MCF 10A (cell line): ENCODE measurements at regions not wholly inside any gene's neighbourhood (a gene's known extent, or its start where the extent isn't known, plus 50 kb on each side); places are given as distances from the start of the nearest gene placed in this dataset.

Experiments
- BruUV-seq: library from RNA; stranded (reverse); fragments of 400-500 nt; replicated peaks from 2 replicates; lab custom pipeline; 2021; lab: Mats Ljungman, UMichigan
- CTCF ChIA-PET: fragments of 300-600 bp; sonication (Branson Sonifier 250); formaldehyde crosslinking; extraction: SDS; loops from one replicate; lab custom pipeline; 2021; ENCODE audit warnings: antibody characterized with exemption, inconsistent platforms; lab: Yijun Ruan, JAX
- POLR2A ChIA-PET: fragments of 300-600, 350-650 bp; sonication (Branson Sonifier 250); formaldehyde crosslinking; extraction: SDS; loops from one replicate; lab custom pipeline; 2020; ENCODE audit warnings: antibody characterized with exemption, inconsistent platforms; lab: Yijun Ruan, JAX
- DNase-seq: peaks from one replicate; pipeline ENCODE4 v3.0.0-alpha.2; 2018; ENCODE audit not compliant: unreplicated experiment
- H3K27ac Mint-ChIP-seq: one replicate; pipeline ENCODE4 v1.8.0; 2022; ENCODE audit warnings: mild to moderate bottlenecking, low read depth, mixed read lengths; ENCODE audit not compliant: unreplicated experiment
- H3K27me3 Mint-ChIP-seq: one replicate; pipeline ENCODE4 v1.8.0; 2022; ENCODE audit warnings: mixed read lengths; ENCODE audit not compliant: insufficient read depth, unreplicated experiment
- H3K36me3 Mint-ChIP-seq: one replicate; pipeline ENCODE4 v1.8.0; 2022; ENCODE audit warnings: mild to moderate bottlenecking, moderate library complexity, mixed read lengths; ENCODE audit not compliant: insufficient read depth, unreplicated experiment
- H3K4me1 Mint-ChIP-seq: one replicate; pipeline ENCODE4 v1.8.0; 2022; ENCODE audit warnings: mixed read lengths; ENCODE audit not compliant: insufficient read depth, unreplicated experiment
- H3K4me3 Mint-ChIP-seq: one replicate; pipeline ENCODE4 v1.8.0; 2022; ENCODE audit warnings: mild to moderate bottlenecking, moderate library complexity, mixed read lengths; ENCODE audit not compliant: unreplicated experiment
- H3K9me3 Mint-ChIP-seq: one replicate; pipeline ENCODE4 v1.8.0; 2022; ENCODE audit warnings: mixed read lengths; ENCODE audit not compliant: unreplicated experiment
- CTCF ChIP-seq: fragments of 200-600 bp; IDR thresholded peaks from one replicate; pipeline ENCODE4 v1.8.0; 2022; ENCODE audit warnings: antibody characterized with exemption, mild to moderate bottlenecking; ENCODE audit not compliant: unreplicated experiment
- intact Hi-C: fragments of 100-400 bp; cut with micrococcal nuclease; formaldehyde crosslinking; loops from 2 replicates; pipeline ENCODE4 v1.14.1; 2022

GRCh38 chr16:73304008-73304774 is 256.3 kb upstream of the ZFHX3 start:
- no peaks in the 10 kb centered on the region for H3K36me3 Mint-ChIP-seq
- BruUV-seq: no TSS peak
- ChIA-PET POLR2A (interaction anchor here (0.7 kb wide), 1 partner anchor 41 kb away, joined by 3 read pairs; no protein-coding TSS in a partner anchor), CTCF (interaction anchor here (0.8 to 1.0 kb wide), 2 partner anchors 14 to 65 kb away, joined by 4 to 5 read pairs; no protein-coding TSS in a partner anchor)
- TF ChIP-seq CTCF: no peak
- H3K27me3 Mint-ChIP-seq: peaks cover 80% of the 10 kb centered on the region
- no peak overlapping the region for H3K27ac Mint-ChIP-seq
- intact Hi-C loops: no loop called here
- no peak overlapping the region for H3K4me3 Mint-ChIP-seq
- no peaks in the 10 kb centered on the region for H3K4me1 Mint-ChIP-seq
- DNase-seq: no peak
- H3K9me3 Mint-ChIP-seq: no peaks in the 10 kb centered on the region

- Mint-ChIP-seq H3K4me1 (peaks cover 4% of the 10 kb centered on the region), H3K27me3 (peaks cover 67% of the 10 kb centered on the region), H3K9me3 (no peaks in the 10 kb centered on the region), H3K36me3 (no peaks in the 10 kb centered on the region), H3K27ac (no peak overlapping the region), H3K4me3 (no peak overlapping the region)
- ChIA-PET CTCF (no interaction called here), POLR2A (interaction anchor here (0.7 kb wide), 1 partner anchor 64 kb away, joined by 3 read pairs; no protein-coding TSS in a partner anchor)
- BruUV-seq: no TSS peak
- intact Hi-C loops: no loop called here
- DNase-seq: no peak
- no peak for TF ChIP-seq CTCF
Measured at GRCh38 chr16:73302942-73303341, 255.0 kb upstream of the ZFHX3 start.

GRCh38 chr16:73301984-73302383 is 254.1 kb upstream of the ZFHX3 start:
- CTCF ChIA-PET: no interaction called here

More at GRCh38 chr16:73301984-73302383, 254.1 kb upstream of the ZFHX3 start:
- TF ChIP-seq CTCF: no peak
- intact Hi-C loops: no loop called here
- H3K4me3 Mint-ChIP-seq: no peak overlapping the region
- POLR2A ChIA-PET: no interaction called here
- no peak overlapping the region for H3K27ac Mint-ChIP-seq
- no TSS peak for BruUV-seq
- H3K27me3 Mint-ChIP-seq: peaks cover 58% of the 10 kb centered on the region
- peaks cover 4% of the 10 kb centered on the region for H3K4me1 Mint-ChIP-seq
- no peaks in the 10 kb centered on the region for H3K9me3 Mint-ChIP-seq
- H3K36me3 Mint-ChIP-seq: no peaks in the 10 kb centered on the region
- no peak for DNase-seq
